K562 (cell line): ENCODE measurements at regions not wholly inside any gene's neighbourhood (a gene's known extent, or its start where the extent isn't known, plus 50 kb on each side); places are given as distances from the start of the nearest gene placed in this dataset.

ENCODE experiments used
- ATAC-seq: fragments of 200-7000 bp; cut with Tn5 transposase; 3 replicates; pipeline ENCODE4 v1.9.1; 2020; ENCODE audit warnings: moderate library complexity
- BruUV-seq: library from RNA; stranded (reverse); fragments of 400-500 nt; replicated peaks from 2 replicates; lab custom pipeline; 2021; lab: Mats Ljungman, UMichigan
- CTCF ChIA-PET: fragments of 300-600 bp; formaldehyde crosslinking; extraction: SDS; loops from one replicate; lab custom pipeline; 2021; ENCODE audit warnings: low intra/inter-chr PET ratio; lab: Yijun Ruan, JAX
- POLR2A ChIA-PET: fragments of 300-600, 350-650 bp; sonication (Branson Sonifier 250); formaldehyde crosslinking; extraction: SDS; loops from one replicate; lab custom pipeline; 2021; ENCODE audit warnings: antibody characterized with exemption, inconsistent platforms; lab: Yijun Ruan, JAX
- DNase-seq, 4 experiments: peaks; one replicate each; pipeline versions ENCODE4 v3.0.0 to v3.0.0-alpha.2; 2011 to 2018; ENCODE audit warnings: low spot score in 3 of 4, mixed read lengths in 3 of 4; ENCODE audit errors: extremely low read depth in 1 of 4
- FAIRE-seq: peaks from 2 replicates; lab custom pipeline; 2011; peaks lifted over from hg19 to GRCh38; lab: Jason Lieb, UNC
- H2AFZ ChIP-seq: 2 replicates; pipeline ENCODE4 v1.6.0; 2011; ENCODE audit warnings: low read depth, low read length, control low read depth, inconsistent platforms
- H3K27ac ChIP-seq: fragments of 200-600 bp; 3 replicates; pipeline ENCODE4 v1.8.0; 2011; ENCODE audit warnings: low read depth, mild to moderate bottlenecking, control low read depth, inconsistent platforms, low read length, moderate library complexity, mixed read lengths; ENCODE audit errors: extremely low read depth
- H3K27me3 ChIP-seq, 2 experiments: fragments of 300-600 bp in 1 of 2; 2 replicates in 1 of 2; 3 replicates in 1 of 2; pipeline versions ENCODE4 v1.6.0 to v1.8.0; 2011; ENCODE audit warnings: inconsistent platforms in 2 of 2, low read length in 2 of 2, mild to moderate bottlenecking in 1 of 2, mixed read lengths in 1 of 2, moderate library complexity in 1 of 2; ENCODE audit not compliant: control insufficient read depth in 2 of 2, insufficient read depth in 2 of 2
- H3K36me3 ChIP-seq: fragments of 300-600 bp; 3 replicates; pipeline ENCODE4 v1.8.0; 2011; ENCODE audit warnings: mild to moderate bottlenecking, low read length, inconsistent platforms; ENCODE audit not compliant: control insufficient read depth, insufficient read depth
- H3K4me1 ChIP-seq, 2 experiments: fragments of 200-600 bp in 1 of 2; replicated peaks in 1 of 2; 2 replicates in 1 of 2; 3 replicates in 1 of 2; pipeline versions ENCODE4 v1.5.1 to v1.8.0; 2011; ENCODE audit warnings: inconsistent platforms in 2 of 2, low read length in 2 of 2, mild to moderate bottlenecking in 1 of 2, mixed read lengths in 1 of 2, moderate library complexity in 1 of 2; ENCODE audit not compliant: control insufficient read depth in 2 of 2, insufficient read depth in 2 of 2
- H3K4me2 ChIP-seq: 2 replicates; pipeline ENCODE4 v1.6.1; 2011; ENCODE audit warnings: low read length, control low read depth, inconsistent platforms, mixed read lengths; ENCODE audit not compliant: insufficient read depth
- H3K4me3 ChIP-seq: fragments of 200-600 bp; sonication (generic), shearing (Covaris generic); 2 replicates; pipeline ENCODE4 v1.5.1; 2016; ENCODE audit warnings: control low read depth, inconsistent platforms
- H3K79me2 ChIP-seq: fragments of 200-600 bp; 3 replicates; pipeline ENCODE4 v1.8.0; 2011; ENCODE audit warnings: low read length, inconsistent platforms; ENCODE audit not compliant: control insufficient read depth, insufficient read depth
- H3K9ac ChIP-seq, 2 experiments: 2 replicates each; pipeline versions ENCODE4 v1.6.0 to v1.6.1; 2011; ENCODE audit warnings: low read depth in 2 of 2, low read length in 2 of 2, control low read depth in 1 of 2, inconsistent platforms in 1 of 2, mild to moderate bottlenecking in 1 of 2, mixed read lengths in 1 of 2; ENCODE audit not compliant: insufficient read depth in 1 of 2
- H3K9me1 ChIP-seq: one replicate; pipeline ENCODE4 v1.6.0; 2011; ENCODE audit warnings: inconsistent platforms, mild to moderate bottlenecking, low read length, moderate library complexity; ENCODE audit not compliant: control insufficient read depth, insufficient read depth
- H3K9me3 ChIP-seq: replicated peaks from 2 replicates; pipeline ENCODE4 v1.5.1; 2011; ENCODE audit warnings: low read depth, low read length, inconsistent platforms; ENCODE audit not compliant: control insufficient read depth, insufficient read depth
- H4K20me1 ChIP-seq: replicated peaks from 2 replicates; pipeline ENCODE4 v1.6.1; 2011; ENCODE audit warnings: low read length, inconsistent platforms, mixed read lengths; ENCODE audit not compliant: control insufficient read depth, insufficient read depth
- BMI1 ChIP-seq: fragments of 150-350 bp; IDR thresholded peaks from 2 replicates; pipeline ENCODE4 v1.6.1; 2014; ENCODE audit warnings: low read length
- CEBPZ ChIP-seq: fragments of 150-350 bp; IDR thresholded peaks from 2 replicates; pipeline ENCODE4 v1.6.1; 2014; ENCODE audit warnings: low read depth, mild to moderate bottlenecking, low read length, borderline replicate concordance
- CREB5 ChIP-seq: fragments of 250-450 bp; sonication (Bioruptor Pico); IDR thresholded peaks from 2 replicates; pipeline ENCODE4 v1.5.0; 2020; ENCODE audit warnings: mild to moderate bottlenecking
- FOSL1 ChIP-seq: fragments of 200-800 bp; sonication (Bioruptor generic); conservative IDR thresholded peaks from 2 replicates; pipeline ENCODE4 v1.6.1; 2016; ENCODE audit warnings: missing genetic modification characterization, missing compliant biosample characterization
- KDM2B ChIP-seq: fragments of 250-450 bp; sonication (Bioruptor Pico); IDR thresholded peaks from 2 replicates; pipeline ENCODE4 v1.8.0; 2021; ENCODE audit warnings: mild to moderate bottlenecking, moderate library complexity
- MAFG ChIP-seq: fragments of 450-650 bp; conservative IDR thresholded peaks from 2 replicates; pipeline ENCODE4 v1.6.1; 2016; ENCODE audit warnings: missing genetic modification characterization, missing compliant biosample characterization
- NCOA2 ChIP-seq, 2 experiments: fragments of 450-650 bp; IDR thresholded peaks; 2 replicates each; pipeline ENCODE4 v1.6.1; 2018; ENCODE audit warnings: mild to moderate bottlenecking in 2 of 2, moderate library complexity in 1 of 2; ENCODE audit not compliant: partially characterized antibody in 2 of 2
- PPARD ChIP-seq: fragments of 250-450 bp; sonication (Bioruptor Pico); IDR thresholded peaks from 2 replicates; pipeline ENCODE4 v1.8.0; 2022; ENCODE audit warnings: inconsistent platforms, mild to moderate bottlenecking, moderate library complexity
- RREB1 ChIP-seq: fragments of 250-450 bp; sonication (Bioruptor Pico); IDR thresholded peaks from 2 replicates; pipeline ENCODE4 v1.4.0; 2020
- STAT5B ChIP-seq: fragments of 250-450 bp; sonication (Bioruptor Pico); IDR thresholded peaks from 2 replicates; pipeline ENCODE4 v1.8.0; 2021; ENCODE audit warnings: mild to moderate bottlenecking, inconsistent platforms
- WGBS: fragments of 100-300 bp; shearing (Covaris generic); methylation state at CpG from one replicate; pipeline ENCODE4 v1.1.6; 2016; ENCODE audit warnings: low coverage, mixed read lengths; ENCODE audit not compliant: insufficient coverage; ENCODE audit errors: missing lambda C conversion rate; 5-methylcytosine and 5-hydroxymethylcytosine counted together
- in situ Hi-C: fragments of 300-500 bp; cut with MboI; formaldehyde crosslinking; loops from 4 replicates; pipeline ENCODE4 v1.15.0; 2018; ENCODE audit warnings: inconsistent platforms, mixed read lengths
- intact Hi-C: fragments of 100-400 bp; cut with micrococcal nuclease; formaldehyde crosslinking; loops from 2 replicates; pipeline ENCODE4 v1.14.2; 2022

- WGBS, result 0% methylated on average over 2 of the region's 2 CpGs
- in situ Hi-C loops, result no loop called here
- DNase-seq, result no peak
Measured at GRCh38 chr12:13422291-13422690, 225.8 kb downstream of the EMP1 start.

More at GRCh38 chr12:13422291-13422690, 225.8 kb downstream of the EMP1 start:
- POLR2A ChIA-PET, result no interaction called here
- Histone ChIP-seq H4K20me1 (no peaks in the 10 kb centered on the region), H2AFZ (no peak overlapping the region), H3K9ac (no peak overlapping the region), H3K9me3 (no peaks in the 10 kb centered on the region), H3K4me1 (no peaks in the 10 kb centered on the region), H3K79me2 (no peaks in the 10 kb centered on the region), H3K36me3 (no peaks in the 10 kb centered on the region), H3K27me3 (no peaks in the 10 kb centered on the region), H3K4me3 (no peak overlapping the region), H3K9me1 (no peaks in the 10 kb centered on the region), H3K27ac (no peak overlapping the region), H3K4me2 (no peak overlapping the region)
- intact Hi-C loops, result no loop called here
- ATAC-seq (no peak), FAIRE-seq (no peak)
- CTCF ChIA-PET, result no interaction called here
- no peak for TF ChIP-seq STAT5B
- TF ChIP-seq MAFG, result no peak
- TF ChIP-seq PPARD (CRISPR knock-in tag), result no peak
- TF ChIP-seq BMI1, result no peak
- TF ChIP-seq CEBPZ, result no peak
- no peak for TF ChIP-seq FOSL1
- no peak for TF ChIP-seq RREB1 (CRISPR knock-in tag)
- TF ChIP-seq NCOA2 (IDR thresholded peaks at IDR 0.05; ENCODE audit: partially characterized antibody in 2 of 2), result no peak
- no peak for TF ChIP-seq KDM2B
- TF ChIP-seq CREB5 (CRISPR knock-in tag), result no peak
- BruUV-seq, result no TSS peak
